ENCODE measurements at regions not wholly inside any gene's neighbourhood (a gene's known extent, or its start where the extent isn't known, plus 50 kb on each side); places are given as distances from the start of the nearest gene placed in this dataset.

- DNase-seq = no peak
These were observed 1080.7 kb downstream of the GRIK2 start for GRCh38 chr6:102474041-102474807.

- no peak for DNase-seq
These were observed 1065.5 kb downstream of the GRIK2 start for GRCh38 chr6:102458990-102459389.

- DNase-seq = no peak
These were observed 1044.7 kb downstream of the GRIK2 start for GRCh38 chr6:102438171-102438570.

- no peak for DNase-seq
These were observed 1024.0 kb downstream of the GRIK2 start for GRCh38 chr6:102417368-102417998.

GRCh38 chr6:102415891-102416290, 1022.4 kb downstream of the GRIK2 start:
- no peak for DNase-seq

GRCh38 chr6:102411796-102412195, 1018.3 kb downstream of the GRIK2 start:
- no peak for DNase-seq

- DNase-seq = no peak
These were observed 1014.6 kb downstream of the GRIK2 start for GRCh38 chr6:102407886-102408741.

GRCh38 chr6:102405860-102406259, 1012.4 kb downstream of the GRIK2 start:
- no peak for DNase-seq

- no peak for DNase-seq
These were observed 1009.3 kb downstream of the GRIK2 start for GRCh38 chr6:102402635-102403329.

- DNase-seq = no peak
These were observed 1005.4 kb downstream of the GRIK2 start for GRCh38 chr6:102398788-102399390.

GRCh38 chr6:102390541-102390940, 997.0 kb downstream of the GRIK2 start:
- DNase-seq = no peak

GRCh38 chr6:102389994-102390393, 996.5 kb downstream of the GRIK2 start:
- no peak for DNase-seq

- no peak for DNase-seq
These were observed 994.0 kb downstream of the GRIK2 start for GRCh38 chr6:102387326-102388033.

GRCh38 chr6:102381203-102381602, 987.7 kb downstream of the GRIK2 start:
- no peak for DNase-seq

GRCh38 chr6:102356170-102356569, 962.7 kb downstream of the GRIK2 start:
- no peak for DNase-seq

GRCh38 chr6:102355578-102355977, 962.1 kb downstream of the GRIK2 start:
- no peak for DNase-seq

GRCh38 chr6:102352552-102352951, 959.0 kb downstream of the GRIK2 start:
- DNase-seq = no peak

GRCh38 chr6:102344769-102345168, 951.3 kb downstream of the GRIK2 start:
- no peak for DNase-seq

- no peak for DNase-seq
These were observed 946.8 kb downstream of the GRIK2 start for GRCh38 chr6:102340311-102340710.

GRCh38 chr6:102333736-102334135, 940.2 kb downstream of the GRIK2 start:
- no peak for DNase-seq

GRCh38 chr6:102327697-102328225, 934.3 kb downstream of the GRIK2 start:
- DNase-seq = no peak

GRCh38 chr6:102313699-102314098, 920.2 kb downstream of the GRIK2 start:
- DNase-seq = no peak

Measured in amniotic stem cell (primary cell).